GM23338 (cell line): ENCODE measurements at regions not wholly inside any gene's neighbourhood (a gene's known extent, or its start where the extent isn't known, plus 50 kb on each side); places are given as distances from the start of the nearest gene placed in this dataset.

Experiments
- ATAC-seq: fragments of 200-7000 bp; cut with Tn5 transposase; 3 replicates; pipeline ENCODE4 v1.9.1; 2020
- DNase-seq: peaks from one replicate; pipeline ENCODE4 v3.0.0-alpha.2; 2015; ENCODE audit warnings: low spot score
- H2AFZ ChIP-seq: fragments of 200-600 bp; sonication (generic); 2 replicates; pipeline ENCODE4 v1.8.0; 2016; ENCODE audit warnings: antibody characterized with exemption, mild to moderate bottlenecking, moderate library complexity
- H3F3A ChIP-seq: fragments of 200-600 bp; sonication (generic); replicated peaks from 2 replicates; pipeline ENCODE4 v1.8.0; 2017; ENCODE audit warnings: antibody characterized with exemption, mixed run types, low read depth
- H3K27ac ChIP-seq: fragments of 200-600 bp; sonication (generic); 2 replicates; pipeline ENCODE4 v1.6.1; 2016; ENCODE audit warnings: low read depth
- H3K27me3 ChIP-seq: fragments of 200-600 bp; sonication (generic); 2 replicates; pipeline ENCODE4 v1.8.0; 2016; ENCODE audit warnings: mild to moderate bottlenecking, mixed run types, moderate library complexity; ENCODE audit not compliant: insufficient read depth
- H3K36me3 ChIP-seq: fragments of 200-600 bp; sonication (generic); 2 replicates; pipeline ENCODE4 v1.8.0; 2016; ENCODE audit warnings: mild to moderate bottlenecking; ENCODE audit not compliant: insufficient read depth
- H3K4me1 ChIP-seq: fragments of 200-600 bp; sonication (generic); 2 replicates; pipeline ENCODE4 v1.8.0; 2016; ENCODE audit warnings: mild to moderate bottlenecking, moderate library complexity; ENCODE audit not compliant: insufficient read depth
- H3K4me2 ChIP-seq: fragments of 200-600 bp; sonication (generic); 2 replicates; pipeline ENCODE4 v1.7.1; 2017; ENCODE audit warnings: mixed run types
- H3K4me3 ChIP-seq: fragments of 200-600 bp; sonication (generic); 2 replicates; pipeline ENCODE4 v1.6.1; 2016; ENCODE audit warnings: mixed run types
- H3K79me2 ChIP-seq: fragments of 200-600 bp; sonication (generic); replicated peaks from 2 replicates; pipeline ENCODE4 v1.8.0; 2017; ENCODE audit warnings: mild to moderate bottlenecking; ENCODE audit not compliant: insufficient read depth
- H3K9me2 ChIP-seq: fragments of 200-600 bp; sonication (generic); 2 replicates; pipeline ENCODE4 v1.8.0; 2017; ENCODE audit not compliant: insufficient read depth
- H4K20me1 ChIP-seq: fragments of 200-600 bp; sonication (generic); replicated peaks from 2 replicates; pipeline ENCODE4 v1.8.0; 2017; ENCODE audit warnings: mild to moderate bottlenecking; ENCODE audit not compliant: insufficient read depth
- H3K27ac Mint-ChIP-seq: 2 replicates; pipeline ENCODE4 v1.8.0; 2020; ENCODE audit warnings: inconsistent platforms, mild to moderate bottlenecking, moderate library complexity, mixed read lengths
- H3K27me3 Mint-ChIP-seq: 3 replicates; pipeline ENCODE4 v1.8.0; 2022; ENCODE audit warnings: low read depth, mild to moderate bottlenecking, moderate library complexity, mixed read lengths, inconsistent platforms; ENCODE audit not compliant: insufficient read depth, poor library complexity
- H3K36me3 Mint-ChIP-seq: 3 replicates; pipeline ENCODE4 v1.8.0; 2021; ENCODE audit warnings: low read depth, mild to moderate bottlenecking, inconsistent platforms, moderate library complexity, mixed read lengths
- H3K4me1 Mint-ChIP-seq: 3 replicates; pipeline ENCODE4 v1.8.0; 2020; ENCODE audit warnings: mild to moderate bottlenecking, inconsistent platforms, mixed read lengths
- H3K4me3 Mint-ChIP-seq: 3 replicates; pipeline ENCODE4 v1.8.0; 2021; ENCODE audit warnings: moderate library complexity, mild to moderate bottlenecking, inconsistent platforms, mixed read lengths
- H3K9me3 Mint-ChIP-seq: 3 replicates; pipeline ENCODE4 v1.8.0; 2020; ENCODE audit warnings: moderate library complexity, mild to moderate bottlenecking, inconsistent platforms, mixed read lengths
- CREB1 ChIP-seq: fragments of 250-450 bp; sonication (Bioruptor Pico); IDR thresholded peaks from 2 replicates; pipeline ENCODE4 v1.5.0; 2020; ENCODE audit warnings: low read depth, mild to moderate bottlenecking, moderate library complexity
- EZH2 ChIP-seq: fragments of 200-600 bp; sonication (generic); IDR thresholded peaks from one replicate; pipeline ENCODE4 v1.8.0; 2017; ENCODE audit warnings: antibody characterized with exemption, mild to moderate bottlenecking, low read depth; ENCODE audit not compliant: unreplicated experiment
- EZH2phosphoT487 ChIP-seq: fragments of 200-600 bp; sonication (generic); IDR thresholded peaks from one replicate; pipeline ENCODE4 v1.8.1; 2018; ENCODE audit warnings: antibody characterized with exemption; ENCODE audit not compliant: unreplicated experiment
- JUNB ChIP-seq: IDR thresholded peaks from one replicate; pipeline ENCODE4 v1.6.1; 2016; ENCODE audit warnings: antibody characterized with exemption; ENCODE audit not compliant: unreplicated experiment
- NANOG ChIP-seq: IDR thresholded peaks from 2 replicates; pipeline ENCODE4 v1.6.1; 2016; ENCODE audit warnings: antibody characterized with exemption, borderline replicate concordance
- POLR2AphosphoS5 ChIP-seq: IDR thresholded peaks from 2 replicates; pipeline ENCODE4 v1.6.1; 2016; ENCODE audit warnings: antibody characterized with exemption, low read depth
- STAT1 ChIP-seq: IDR thresholded peaks from one replicate; pipeline ENCODE4 v1.6.1; 2016; ENCODE audit warnings: antibody characterized with exemption; ENCODE audit not compliant: unreplicated experiment
- ZNF114 ChIP-seq: fragments of 250-450 bp; sonication (Bioruptor Pico); IDR thresholded peaks from 2 replicates; pipeline ENCODE4 v1.5.0; 2020; ENCODE audit warnings: mild to moderate bottlenecking, moderate library complexity
- ZNF331 ChIP-seq: fragments of 250-450 bp; sonication (Bioruptor Pico); IDR thresholded peaks from 2 replicates; pipeline ENCODE4 v1.5.0; 2020; ENCODE audit warnings: low read depth, mild to moderate bottlenecking, moderate library complexity
- ZNF462 ChIP-seq: fragments of 250-450 bp; sonication (Bioruptor Pico); IDR thresholded peaks from 2 replicates; pipeline ENCODE4 v1.5.0; 2020; ENCODE audit warnings: mild to moderate bottlenecking, moderate library complexity
- TF ChIP-seq, protein P1 (sequence below), 2 experiments: fragments of 200-600 bp in 1 of 2; sonication (generic) in 1 of 2; conservative IDR thresholded peaks; 2 replicates each; pipeline versions ENCODE4 v1.5.1 to v1.6.1; 2016 to 2017; ENCODE audit warnings: antibody characterized with exemption in 2 of 2, low read depth in 2 of 2, mild to moderate bottlenecking in 2 of 2, moderate library complexity in 1 of 2
- TF ChIP-seq, protein P2 (sequence below): IDR thresholded peaks from one replicate; pipeline ENCODE4 v1.6.1; 2018; ENCODE audit warnings: antibody characterized with exemption; ENCODE audit not compliant: unreplicated experiment
- TF ChIP-seq, protein P3 (sequence below): IDR thresholded peaks from 2 replicates; pipeline ENCODE4 v1.6.1; 2016; ENCODE audit warnings: antibody characterized with exemption

DNA sequence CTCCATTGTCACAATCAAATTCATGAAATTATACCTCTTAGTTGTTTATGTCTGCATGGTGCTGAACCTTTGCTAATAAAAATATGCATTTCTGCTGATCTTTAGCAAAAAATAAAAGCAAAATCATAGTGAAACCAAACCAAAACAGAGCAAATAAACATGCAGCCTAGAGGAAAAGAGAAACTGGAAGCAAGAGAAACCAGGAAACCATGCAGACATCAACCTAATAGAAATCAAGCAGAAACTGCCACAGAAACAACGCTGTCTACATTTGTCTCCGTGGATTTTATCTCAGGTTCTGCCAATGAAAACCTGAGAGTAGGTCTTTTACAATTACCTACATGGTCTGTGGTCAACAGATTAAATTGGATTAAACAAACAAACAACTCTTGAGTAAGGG, 173.7 kb downstream of the SYT10 start:
- no peak for TF ChIP-seq CREB1
- TF ChIP-seq, protein P1, sequence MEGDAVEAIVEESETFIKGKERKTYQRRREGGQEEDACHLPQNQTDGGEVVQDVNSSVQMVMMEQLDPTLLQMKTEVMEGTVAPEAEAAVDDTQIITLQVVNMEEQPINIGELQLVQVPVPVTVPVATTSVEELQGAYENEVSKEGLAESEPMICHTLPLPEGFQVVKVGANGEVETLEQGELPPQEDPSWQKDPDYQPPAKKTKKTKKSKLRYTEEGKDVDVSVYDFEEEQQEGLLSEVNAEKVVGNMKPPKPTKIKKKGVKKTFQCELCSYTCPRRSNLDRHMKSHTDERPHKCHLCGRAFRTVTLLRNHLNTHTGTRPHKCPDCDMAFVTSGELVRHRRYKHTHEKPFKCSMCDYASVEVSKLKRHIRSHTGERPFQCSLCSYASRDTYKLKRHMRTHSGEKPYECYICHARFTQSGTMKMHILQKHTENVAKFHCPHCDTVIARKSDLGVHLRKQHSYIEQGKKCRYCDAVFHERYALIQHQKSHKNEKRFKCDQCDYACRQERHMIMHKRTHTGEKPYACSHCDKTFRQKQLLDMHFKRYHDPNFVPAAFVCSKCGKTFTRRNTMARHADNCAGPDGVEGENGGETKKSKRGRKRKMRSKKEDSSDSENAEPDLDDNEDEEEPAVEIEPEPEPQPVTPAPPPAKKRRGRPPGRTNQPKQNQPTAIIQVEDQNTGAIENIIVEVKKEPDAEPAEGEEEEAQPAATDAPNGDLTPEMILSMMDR (conservative IDR thresholded peaks at IDR 0.05; ENCODE audit: low read depth in 2 of 2): no peak
- TF ChIP-seq, protein P2, sequence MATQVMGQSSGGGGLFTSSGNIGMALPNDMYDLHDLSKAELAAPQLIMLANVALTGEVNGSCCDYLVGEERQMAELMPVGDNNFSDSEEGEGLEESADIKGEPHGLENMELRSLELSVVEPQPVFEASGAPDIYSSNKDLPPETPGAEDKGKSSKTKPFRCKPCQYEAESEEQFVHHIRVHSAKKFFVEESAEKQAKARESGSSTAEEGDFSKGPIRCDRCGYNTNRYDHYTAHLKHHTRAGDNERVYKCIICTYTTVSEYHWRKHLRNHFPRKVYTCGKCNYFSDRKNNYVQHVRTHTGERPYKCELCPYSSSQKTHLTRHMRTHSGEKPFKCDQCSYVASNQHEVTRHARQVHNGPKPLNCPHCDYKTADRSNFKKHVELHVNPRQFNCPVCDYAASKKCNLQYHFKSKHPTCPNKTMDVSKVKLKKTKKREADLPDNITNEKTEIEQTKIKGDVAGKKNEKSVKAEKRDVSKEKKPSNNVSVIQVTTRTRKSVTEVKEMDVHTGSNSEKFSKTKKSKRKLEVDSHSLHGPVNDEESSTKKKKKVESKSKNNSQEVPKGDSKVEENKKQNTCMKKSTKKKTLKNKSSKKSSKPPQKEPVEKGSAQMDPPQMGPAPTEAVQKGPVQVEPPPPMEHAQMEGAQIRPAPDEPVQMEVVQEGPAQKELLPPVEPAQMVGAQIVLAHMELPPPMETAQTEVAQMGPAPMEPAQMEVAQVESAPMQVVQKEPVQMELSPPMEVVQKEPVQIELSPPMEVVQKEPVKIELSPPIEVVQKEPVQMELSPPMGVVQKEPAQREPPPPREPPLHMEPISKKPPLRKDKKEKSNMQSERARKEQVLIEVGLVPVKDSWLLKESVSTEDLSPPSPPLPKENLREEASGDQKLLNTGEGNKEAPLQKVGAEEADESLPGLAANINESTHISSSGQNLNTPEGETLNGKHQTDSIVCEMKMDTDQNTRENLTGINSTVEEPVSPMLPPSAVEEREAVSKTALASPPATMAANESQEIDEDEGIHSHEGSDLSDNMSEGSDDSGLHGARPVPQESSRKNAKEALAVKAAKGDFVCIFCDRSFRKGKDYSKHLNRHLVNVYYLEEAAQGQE: no peak
- no peak for TF ChIP-seq STAT1
- no peak for TF ChIP-seq ZNF462 (CRISPR knock-in tag)
- TF ChIP-seq, protein P3, sequence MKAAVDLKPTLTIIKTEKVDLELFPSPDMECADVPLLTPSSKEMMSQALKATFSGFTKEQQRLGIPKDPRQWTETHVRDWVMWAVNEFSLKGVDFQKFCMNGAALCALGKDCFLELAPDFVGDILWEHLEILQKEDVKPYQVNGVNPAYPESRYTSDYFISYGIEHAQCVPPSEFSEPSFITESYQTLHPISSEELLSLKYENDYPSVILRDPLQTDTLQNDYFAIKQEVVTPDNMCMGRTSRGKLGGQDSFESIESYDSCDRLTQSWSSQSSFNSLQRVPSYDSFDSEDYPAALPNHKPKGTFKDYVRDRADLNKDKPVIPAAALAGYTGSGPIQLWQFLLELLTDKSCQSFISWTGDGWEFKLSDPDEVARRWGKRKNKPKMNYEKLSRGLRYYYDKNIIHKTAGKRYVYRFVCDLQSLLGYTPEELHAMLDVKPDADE: no peak
- no peak for TF ChIP-seq ZNF331 (CRISPR knock-in tag)
- no peak for TF ChIP-seq JUNB
- TF ChIP-seq EZH2: no peak
- TF ChIP-seq POLR2AphosphoS5: no peak
- no peak for TF ChIP-seq EZH2phosphoT487
- TF ChIP-seq ZNF114 (CRISPR knock-in tag): no peak
- TF ChIP-seq NANOG: no peak
- H3K27me3 ChIP-seq: no peaks in the 10 kb centered on the region
- no peak overlapping the region for H3K4me3 ChIP-seq
- Mint-ChIP-seq H3K4me1 (no peaks in the 10 kb centered on the region), H3K9me3 (peaks cover 1% of the 10 kb centered on the region; the same call in 1 of the 3 replicates), H3K27ac (no peak overlapping the region), H3K4me3 (no peak overlapping the region), H3K36me3 (no peaks in the 10 kb centered on the region), H3K27me3 (no peaks in the 10 kb centered on the region)
- no peaks in the 10 kb centered on the region for H3K79me2 ChIP-seq
- H2AFZ ChIP-seq: no peak overlapping the region
- DNase-seq (no peak), ATAC-seq (no peak)
- H4K20me1 ChIP-seq: no peaks in the 10 kb centered on the region
- no peaks in the 10 kb centered on the region for H3K36me3 ChIP-seq
- H3K27ac ChIP-seq: no peak overlapping the region
- no peaks in the 10 kb centered on the region for H3K9me2 ChIP-seq
- H3F3A ChIP-seq: no peaks in the 10 kb centered on the region
- H3K4me2 ChIP-seq: no peak overlapping the region
- H3K4me1 ChIP-seq: no peaks in the 10 kb centered on the region
